Progenitor cell of endocrine pancreas (in vitro differentiated cells): ENCODE measurements at regions not wholly inside any gene's neighbourhood (a gene's known extent, or its start where the extent isn't known, plus 50 kb on each side); places are given as distances from the start of the nearest gene placed in this dataset.

ENCODE experiments used
- DNase-seq: peaks from one replicate; pipeline ENCODE4 v3.0.0; 2021; ENCODE audit warnings: low spot score; ENCODE audit not compliant: unreplicated experiment
- H3K27ac Mint-ChIP-seq: 2 replicates; pipeline ENCODE4 v1.8.0; 2021; ENCODE audit warnings: mild to moderate bottlenecking, moderate library complexity, mixed read lengths
- H3K27me3 Mint-ChIP-seq: 2 replicates; pipeline ENCODE4 v1.8.0; 2021; ENCODE audit warnings: mixed read lengths
- H3K36me3 Mint-ChIP-seq: 2 replicates; pipeline ENCODE4 v1.8.0; 2022; ENCODE audit warnings: mixed read lengths; ENCODE audit not compliant: insufficient read depth
- H3K4me1 Mint-ChIP-seq: 2 replicates; pipeline ENCODE4 v1.8.0; 2021; ENCODE audit warnings: low read depth, mixed read lengths
- H3K4me3 Mint-ChIP-seq: 2 replicates; pipeline ENCODE4 v1.8.0; 2021; ENCODE audit warnings: low read depth, mild to moderate bottlenecking, moderate library complexity, mixed read lengths
- H3K9me3 Mint-ChIP-seq: 2 replicates; pipeline ENCODE4 v1.8.0; 2021; ENCODE audit warnings: low read depth, mixed read lengths
- TF ChIP-seq, protein P1 (sequence below): fragments of 200-600 bp; sonication (generic); IDR thresholded peaks from one replicate; pipeline ENCODE4 v1.5.0; 2021; ENCODE audit warnings: antibody characterized with exemption, mild to moderate bottlenecking; ENCODE audit not compliant: unreplicated experiment

DNA sequence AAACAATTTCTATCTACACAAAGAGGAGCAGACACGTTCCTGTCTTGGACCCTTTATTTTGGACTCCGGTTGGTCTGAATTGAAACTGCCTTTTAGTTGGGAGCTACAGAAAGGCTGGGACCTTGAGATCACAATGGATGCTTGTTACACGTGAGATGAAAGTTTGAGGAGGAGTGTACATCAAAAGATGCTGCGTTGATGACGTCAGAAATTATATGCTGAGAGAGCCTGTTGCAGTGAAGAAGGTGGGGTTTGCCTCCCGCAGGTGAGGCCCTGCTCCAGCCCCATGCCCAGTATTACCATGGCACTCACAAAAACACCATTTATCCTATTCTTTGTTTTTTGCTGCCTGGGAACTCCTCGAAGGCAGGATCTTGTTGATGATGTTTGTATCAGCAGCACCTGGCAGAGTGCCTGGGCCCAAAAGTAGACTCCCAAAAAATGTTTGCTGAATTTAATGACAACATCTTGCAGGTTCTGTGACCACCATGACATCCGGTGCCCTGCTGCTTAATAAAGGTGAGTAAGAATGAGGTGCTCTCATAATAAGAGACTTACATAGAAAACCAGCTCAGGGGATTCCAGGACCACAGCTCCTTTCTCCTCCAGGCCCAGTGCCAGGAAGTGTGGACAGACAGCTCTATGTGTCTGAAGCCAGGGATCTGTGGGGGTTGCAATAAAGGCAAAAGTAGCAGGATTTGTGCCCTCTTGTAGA lies 136.1 kb upstream of the UBE2E1 start:
- Mint-ChIP-seq H3K27ac (no peak overlapping the region), H3K27me3 (peaks cover 4% of the 10 kb centered on the region)
- TF ChIP-seq, protein P1, sequence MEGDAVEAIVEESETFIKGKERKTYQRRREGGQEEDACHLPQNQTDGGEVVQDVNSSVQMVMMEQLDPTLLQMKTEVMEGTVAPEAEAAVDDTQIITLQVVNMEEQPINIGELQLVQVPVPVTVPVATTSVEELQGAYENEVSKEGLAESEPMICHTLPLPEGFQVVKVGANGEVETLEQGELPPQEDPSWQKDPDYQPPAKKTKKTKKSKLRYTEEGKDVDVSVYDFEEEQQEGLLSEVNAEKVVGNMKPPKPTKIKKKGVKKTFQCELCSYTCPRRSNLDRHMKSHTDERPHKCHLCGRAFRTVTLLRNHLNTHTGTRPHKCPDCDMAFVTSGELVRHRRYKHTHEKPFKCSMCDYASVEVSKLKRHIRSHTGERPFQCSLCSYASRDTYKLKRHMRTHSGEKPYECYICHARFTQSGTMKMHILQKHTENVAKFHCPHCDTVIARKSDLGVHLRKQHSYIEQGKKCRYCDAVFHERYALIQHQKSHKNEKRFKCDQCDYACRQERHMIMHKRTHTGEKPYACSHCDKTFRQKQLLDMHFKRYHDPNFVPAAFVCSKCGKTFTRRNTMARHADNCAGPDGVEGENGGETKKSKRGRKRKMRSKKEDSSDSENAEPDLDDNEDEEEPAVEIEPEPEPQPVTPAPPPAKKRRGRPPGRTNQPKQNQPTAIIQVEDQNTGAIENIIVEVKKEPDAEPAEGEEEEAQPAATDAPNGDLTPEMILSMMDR = no peak

DNA sequence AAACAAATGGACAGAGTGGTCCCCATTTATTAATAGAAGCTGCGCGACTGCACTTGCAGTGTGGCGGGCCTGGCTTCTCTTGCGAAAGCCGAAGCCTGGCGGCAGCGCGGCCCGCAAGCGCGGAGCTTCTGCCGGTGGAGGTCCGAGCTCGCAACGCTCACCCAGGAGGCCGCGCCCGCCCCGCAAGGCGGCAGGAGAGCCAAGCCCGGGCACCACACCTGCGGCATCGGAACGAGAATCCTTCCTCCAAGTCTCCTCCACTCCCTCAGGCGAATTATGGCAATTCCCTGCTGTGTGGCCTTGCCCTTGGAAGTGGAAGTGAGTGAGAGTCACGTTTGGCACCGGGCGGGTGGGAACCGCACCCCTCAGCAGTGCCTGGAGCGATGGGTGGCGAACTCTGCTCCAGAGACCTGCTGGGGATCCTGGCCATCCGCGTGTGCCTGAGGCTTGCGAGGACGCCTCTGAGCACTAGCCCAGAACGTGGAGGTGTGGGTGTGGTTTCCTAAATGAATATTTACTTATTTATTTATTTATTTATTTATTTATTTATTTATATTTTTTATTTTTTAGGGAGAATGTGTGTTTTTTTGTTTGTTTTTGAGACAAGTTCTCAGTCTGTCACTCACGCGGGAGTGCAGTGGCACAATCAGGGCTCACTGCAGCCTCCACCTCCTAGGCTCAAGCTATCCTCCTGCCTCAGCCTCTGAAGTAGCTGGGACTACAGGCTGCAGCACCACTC lies 133.7 kb upstream of the UBE2E1 start:
- peaks cover 4% of the 10 kb centered on the region for H3K27me3 Mint-ChIP-seq
- H3K9me3 Mint-ChIP-seq = no peaks in the 10 kb centered on the region
- peaks cover 3% of the 10 kb centered on the region for H3K4me1 Mint-ChIP-seq
- DNase-seq = no peak
- no peak overlapping the region for H3K27ac Mint-ChIP-seq
- H3K4me3 Mint-ChIP-seq = no peak overlapping the region
- H3K36me3 Mint-ChIP-seq = no peaks in the 10 kb centered on the region
- TF ChIP-seq, protein P1 = no peak

More for the DNA sequence above, 136.1 kb upstream of the UBE2E1 start:
- H3K36me3 Mint-ChIP-seq = no peaks in the 10 kb centered on the region
- DNase-seq = no peak
- no peaks in the 10 kb centered on the region for H3K9me3 Mint-ChIP-seq
- peaks cover 3% of the 10 kb centered on the region for H3K4me1 Mint-ChIP-seq
- H3K4me3 Mint-ChIP-seq = no peak overlapping the region

DNA sequence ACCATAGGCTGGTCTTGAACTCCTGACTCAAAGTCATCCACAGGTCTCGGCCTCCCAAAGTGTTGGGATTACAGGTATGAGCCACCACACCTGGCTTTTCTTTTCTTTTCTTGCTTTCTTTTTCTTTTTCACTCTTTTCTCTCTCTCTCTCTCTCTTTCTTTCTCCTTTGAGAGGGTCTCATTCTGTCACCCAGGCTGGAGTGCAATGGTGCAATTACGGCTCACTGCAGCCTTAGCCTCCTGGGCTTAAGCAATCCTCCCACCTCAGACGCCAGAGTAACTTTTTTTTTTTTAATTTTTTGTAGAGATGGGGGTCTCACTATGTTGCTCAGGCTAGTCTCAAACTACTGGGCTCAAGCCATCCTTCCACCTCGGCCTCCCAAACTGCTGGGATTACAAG lies 133.1 kb upstream of the UBE2E1 start:
- Mint-ChIP-seq H3K4me3 (no peak overlapping the region), H3K27me3 (peaks cover 6% of the 10 kb centered on the region), H3K27ac (no peak overlapping the region), H3K4me1 (peaks cover 3% of the 10 kb centered on the region), H3K36me3 (no peaks in the 10 kb centered on the region), H3K9me3 (no peaks in the 10 kb centered on the region)
- TF ChIP-seq, protein P1 = no peak
- DNase-seq = no peak

DNA sequence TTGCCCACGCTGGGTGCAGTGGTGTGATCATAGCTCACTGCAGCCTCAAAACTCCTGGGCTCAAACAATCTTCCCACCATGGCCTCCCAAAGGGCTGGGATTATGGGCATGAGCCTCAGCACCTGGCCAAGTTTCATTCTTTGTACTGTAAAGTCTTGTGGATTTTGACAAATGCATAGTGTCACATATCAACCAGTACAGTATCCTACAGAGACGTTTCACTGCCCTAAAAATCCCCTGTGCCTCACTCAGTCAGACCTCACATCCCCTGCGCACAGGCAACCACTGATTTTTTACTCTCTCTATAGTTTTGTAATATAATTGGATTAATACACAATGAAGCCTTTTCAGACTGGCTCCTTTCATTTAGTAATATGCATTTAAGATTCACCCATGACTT lies 130.7 kb upstream of the UBE2E1 start:
- Mint-ChIP-seq H3K27ac (no peak overlapping the region), H3K4me3 (no peak overlapping the region), H3K27me3 (peaks cover 2% of the 10 kb centered on the region), H3K9me3 (peaks cover 3% of the 10 kb centered on the region), H3K36me3 (no peaks in the 10 kb centered on the region), H3K4me1 (peaks cover 3% of the 10 kb centered on the region)
- TF ChIP-seq, protein P1 = no peak
- DNase-seq = no peak

DNA sequence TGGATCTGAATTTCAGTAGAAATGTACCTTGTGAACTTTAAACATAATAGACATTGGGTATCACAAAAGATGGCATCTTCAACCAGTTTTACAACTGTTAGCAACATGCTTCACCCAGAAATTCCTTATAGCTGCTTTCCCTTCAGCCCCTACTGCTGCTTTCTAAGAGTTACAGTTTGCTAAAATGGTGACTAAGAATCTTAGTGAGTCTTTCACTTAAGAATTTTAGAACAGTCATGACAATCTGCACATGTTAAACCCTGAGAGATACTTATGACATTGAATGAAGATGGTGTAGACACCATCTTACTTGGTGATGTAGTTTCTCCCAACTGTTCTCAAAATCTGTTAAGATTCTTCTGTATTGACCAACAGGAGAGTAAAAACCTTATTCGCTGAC lies 129.7 kb upstream of the UBE2E1 start:
- Mint-ChIP-seq H3K4me3 (no peak overlapping the region), H3K36me3 (no peaks in the 10 kb centered on the region), H3K4me1 (peaks cover 3% of the 10 kb centered on the region), H3K27me3 (peaks cover 2% of the 10 kb centered on the region), H3K9me3 (peaks cover 3% of the 10 kb centered on the region), H3K27ac (no peak overlapping the region)
- no peak for DNase-seq
- TF ChIP-seq, protein P1 = no peak
